Astrocyte (in vitro differentiated cells and primary cell): ENCODE measurements at regions not wholly inside any gene's neighbourhood (a gene's known extent, or its start where the extent isn't known, plus 50 kb on each side); places are given as distances from the start of the nearest gene placed in this dataset.
"Not testable (repeated sequence)": the region's sequence is repeated elsewhere in the genome, so short reads cannot be mapped to it uniquely, and the experiment has no call there.

Source experiments
- DNase-seq: peaks from one replicate; pipeline ENCODE4 v3.0.0-alpha.2; 2010; ENCODE audit warnings: low read depth
- FAIRE-seq: peaks from 2 replicates; lab custom pipeline; 2011; peaks lifted over from hg19 to GRCh38; lab: Jason Lieb, UNC
- H2AFZ ChIP-seq: 2 replicates; pipeline ENCODE4 v1.6.0; 2012; ENCODE audit warnings: low read depth, low read length, inconsistent platforms
- H3K27ac ChIP-seq: 2 replicates; pipeline ENCODE4 v1.5.1; 2011; ENCODE audit warnings: low read depth, low read length, inconsistent platforms
- H3K27me3 ChIP-seq: 2 replicates; pipeline ENCODE4 v1.6.0; 2011; ENCODE audit warnings: low read length, inconsistent platforms; ENCODE audit not compliant: insufficient read depth
- H3K36me3 ChIP-seq: 2 replicates; pipeline ENCODE4 v1.5.1; 2011; ENCODE audit warnings: low read length, inconsistent platforms; ENCODE audit not compliant: insufficient read depth
- H3K4me1 ChIP-seq: 2 replicates; pipeline ENCODE4 v1.5.1; 2011; ENCODE audit warnings: low read length, inconsistent platforms; ENCODE audit not compliant: insufficient read depth
- H3K4me2 ChIP-seq: 2 replicates; pipeline ENCODE4 v1.6.0; 2012; ENCODE audit warnings: low read length, inconsistent platforms
- H3K4me3 ChIP-seq: 2 replicates; pipeline ENCODE4 v1.5.1; 2011; ENCODE audit warnings: low read depth, mild to moderate bottlenecking, low read length, inconsistent platforms; ENCODE audit not compliant: insufficient read depth
- H3K79me2 ChIP-seq: 2 replicates; pipeline ENCODE4 v1.6.0; 2012; ENCODE audit warnings: mild to moderate bottlenecking, low read length, inconsistent platforms; ENCODE audit not compliant: insufficient read depth
- H3K9ac ChIP-seq: 2 replicates; pipeline ENCODE4 v1.6.0; 2012; ENCODE audit warnings: mild to moderate bottlenecking, low read length, inconsistent platforms
- H3K9me3 ChIP-seq: 2 replicates; pipeline ENCODE4 v1.5.1; 2012; ENCODE audit warnings: low read depth, mild to moderate bottlenecking, low read length, inconsistent platforms; ENCODE audit not compliant: insufficient read depth
- H4K20me1 ChIP-seq: 2 replicates; pipeline ENCODE4 v1.6.0; 2012; ENCODE audit warnings: low read length, inconsistent platforms; ENCODE audit not compliant: insufficient read depth
- H3K27ac Mint-ChIP-seq: one replicate; pipeline ENCODE4 v1.8.0; 2021; ENCODE audit warnings: mild to moderate bottlenecking, mixed read lengths; ENCODE audit not compliant: unreplicated experiment
- H3K27me3 Mint-ChIP-seq: one replicate; pipeline ENCODE4 v1.8.0; 2021; ENCODE audit warnings: low read depth, mixed read lengths; ENCODE audit not compliant: unreplicated experiment
- H3K36me3 Mint-ChIP-seq: one replicate; pipeline ENCODE4 v1.8.0; 2021; ENCODE audit warnings: low read depth, mixed read lengths; ENCODE audit not compliant: unreplicated experiment
- H3K4me1 Mint-ChIP-seq: one replicate; pipeline ENCODE4 v1.8.0; 2021; ENCODE audit warnings: low read depth, mixed read lengths; ENCODE audit not compliant: unreplicated experiment
- H3K4me3 Mint-ChIP-seq: one replicate; pipeline ENCODE4 v1.8.0; 2021; ENCODE audit warnings: mild to moderate bottlenecking, moderate library complexity, mixed read lengths; ENCODE audit not compliant: unreplicated experiment
- H3K9me3 Mint-ChIP-seq: one replicate; pipeline ENCODE4 v1.8.0; 2021; ENCODE audit warnings: mild to moderate bottlenecking, mixed read lengths; ENCODE audit not compliant: unreplicated experiment
- EZH2 ChIP-seq: IDR thresholded peaks from 2 replicates; pipeline ENCODE4 v1.6.1; 2012; ENCODE audit warnings: mild to moderate bottlenecking, low read length, inconsistent platforms; ENCODE audit not compliant: insufficient read depth
- TF ChIP-seq, protein P1 (sequence below): IDR thresholded peaks from 2 replicates; pipeline ENCODE4 v1.5.1; 2011; ENCODE audit warnings: low read depth, mild to moderate bottlenecking, inconsistent platforms, low read length, moderate library complexity; ENCODE audit not compliant: insufficient read depth

- Mint-ChIP-seq H3K27ac (no peak overlapping the region), H3K4me1 (peaks cover 10% of the 10 kb centered on the region), H3K9me3 (peaks cover 4% of the 10 kb centered on the region), H3K27me3 (no peaks in the 10 kb centered on the region), H3K36me3 (no peaks in the 10 kb centered on the region), H3K4me3 (no peak overlapping the region)
- Histone ChIP-seq H3K9me3 (no peaks in the 10 kb centered on the region), H3K4me3 (no peak overlapping the region), H3K9ac (no peak overlapping the region), H2AFZ (no peak overlapping the region), H3K27me3 (no peaks in the 10 kb centered on the region), H3K4me2 (no peak overlapping the region), H3K36me3 (no peaks in the 10 kb centered on the region), H3K4me1 (peaks cover 5% of the 10 kb centered on the region), H4K20me1 (no peaks in the 10 kb centered on the region), H3K27ac (no peak overlapping the region), H3K79me2 (no peaks in the 10 kb centered on the region)
- DNase-seq (no peak), FAIRE-seq (no peak)
- TF ChIP-seq, protein P1, sequence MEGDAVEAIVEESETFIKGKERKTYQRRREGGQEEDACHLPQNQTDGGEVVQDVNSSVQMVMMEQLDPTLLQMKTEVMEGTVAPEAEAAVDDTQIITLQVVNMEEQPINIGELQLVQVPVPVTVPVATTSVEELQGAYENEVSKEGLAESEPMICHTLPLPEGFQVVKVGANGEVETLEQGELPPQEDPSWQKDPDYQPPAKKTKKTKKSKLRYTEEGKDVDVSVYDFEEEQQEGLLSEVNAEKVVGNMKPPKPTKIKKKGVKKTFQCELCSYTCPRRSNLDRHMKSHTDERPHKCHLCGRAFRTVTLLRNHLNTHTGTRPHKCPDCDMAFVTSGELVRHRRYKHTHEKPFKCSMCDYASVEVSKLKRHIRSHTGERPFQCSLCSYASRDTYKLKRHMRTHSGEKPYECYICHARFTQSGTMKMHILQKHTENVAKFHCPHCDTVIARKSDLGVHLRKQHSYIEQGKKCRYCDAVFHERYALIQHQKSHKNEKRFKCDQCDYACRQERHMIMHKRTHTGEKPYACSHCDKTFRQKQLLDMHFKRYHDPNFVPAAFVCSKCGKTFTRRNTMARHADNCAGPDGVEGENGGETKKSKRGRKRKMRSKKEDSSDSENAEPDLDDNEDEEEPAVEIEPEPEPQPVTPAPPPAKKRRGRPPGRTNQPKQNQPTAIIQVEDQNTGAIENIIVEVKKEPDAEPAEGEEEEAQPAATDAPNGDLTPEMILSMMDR: no peak
- no peak for TF ChIP-seq EZH2
Observed at GRCh38 chr7:110548372-110548771, 542.6 kb upstream of the LRRN3 start.

DNA sequence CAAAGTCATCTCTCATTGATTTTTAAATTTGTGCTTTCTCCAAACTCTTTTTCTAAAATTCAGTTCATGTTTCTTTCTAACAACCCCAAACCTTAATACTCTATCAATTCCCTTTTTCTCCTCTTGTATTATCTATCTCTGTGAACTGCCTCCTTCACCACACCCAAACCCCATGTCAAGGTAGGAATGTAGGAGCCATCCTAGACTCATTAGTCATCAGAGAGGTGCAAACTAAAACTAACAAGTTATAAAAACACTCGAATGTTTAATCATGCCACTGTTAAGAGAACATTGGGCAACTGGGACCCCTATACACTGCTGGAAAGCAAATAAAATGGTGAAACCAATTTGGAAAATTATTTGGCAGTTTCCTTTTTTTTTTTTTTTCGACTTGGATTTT is 533.8 kb upstream of the LRRN3 start:
- Mint-ChIP-seq H3K9me3 (peaks cover 9% of the 10 kb centered on the region), H3K4me1 (no peaks in the 10 kb centered on the region), H3K27ac (no peak overlapping the region), H3K27me3 (no peaks in the 10 kb centered on the region), H3K36me3 (no peaks in the 10 kb centered on the region), H3K4me3 (no peak overlapping the region)
- Histone ChIP-seq H3K27ac (no peak overlapping the region), H3K4me3 (no peak overlapping the region), H3K4me1 (no peaks in the 10 kb centered on the region), H3K27me3 (no peaks in the 10 kb centered on the region), H3K4me2 (no peak overlapping the region), H3K79me2 (no peaks in the 10 kb centered on the region), H2AFZ (no peak overlapping the region), H4K20me1 (no peaks in the 10 kb centered on the region), H3K9ac (no peak overlapping the region), H3K36me3 (no peaks in the 10 kb centered on the region), H3K9me3 (no peaks in the 10 kb centered on the region)
- FAIRE-seq (no peak), DNase-seq (no peak)
- no peak for TF ChIP-seq EZH2
- TF ChIP-seq, protein P1: no peak

DNA sequence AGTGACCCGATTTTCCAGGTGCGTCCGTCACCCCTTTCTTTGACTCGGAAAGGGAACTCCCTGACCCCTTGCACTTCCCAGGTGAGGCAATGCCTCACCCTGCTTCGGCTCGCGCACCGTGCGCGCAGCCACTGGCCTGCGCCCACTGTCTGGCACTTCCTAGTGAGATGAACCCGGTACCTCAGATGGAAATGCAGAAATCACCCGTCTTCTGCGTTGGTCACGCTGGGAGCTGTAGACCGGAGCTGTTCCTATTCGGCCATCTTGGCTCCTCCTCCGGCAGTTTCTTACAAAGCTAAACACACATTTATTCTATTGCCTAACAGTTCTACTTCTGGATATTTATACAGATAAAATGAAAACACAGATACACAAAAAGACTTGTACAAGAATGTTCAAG is 527.6 kb upstream of the LRRN3 start:
- not testable (repeated sequence) for H3K36me3 ChIP-seq, H3K27ac Mint-ChIP-seq, H3K4me1 ChIP-seq, H3K36me3 Mint-ChIP-seq, H3K4me3 ChIP-seq, H3K27me3 ChIP-seq, H3K4me1 Mint-ChIP-seq, H3K79me2 ChIP-seq, H3K4me2 ChIP-seq, FAIRE-seq, DNase-seq, H3K9ac ChIP-seq, H2AFZ ChIP-seq, H3K9me3 Mint-ChIP-seq, H3K27ac ChIP-seq, H4K20me1 ChIP-seq, H3K4me3 Mint-ChIP-seq, H3K9me3 ChIP-seq, H3K27me3 Mint-ChIP-seq
